GM23338 (cell line): ENCODE measurements at regions not wholly inside any gene's neighbourhood (a gene's known extent, or its start where the extent isn't known, plus 50 kb on each side); places are given as distances from the start of the nearest gene placed in this dataset.

Source experiments
- ATAC-seq: fragments of 200-7000 bp; cut with Tn5 transposase; 3 replicates; pipeline ENCODE4 v1.9.1; 2020
- DNase-seq: peaks from one replicate; pipeline ENCODE4 v3.0.0-alpha.2; 2015; ENCODE audit warnings: low spot score
- H2AFZ ChIP-seq: fragments of 200-600 bp; sonication (generic); 2 replicates; pipeline ENCODE4 v1.8.0; 2016; ENCODE audit warnings: antibody characterized with exemption, mild to moderate bottlenecking, moderate library complexity
- H3F3A ChIP-seq: fragments of 200-600 bp; sonication (generic); replicated peaks from 2 replicates; pipeline ENCODE4 v1.8.0; 2017; ENCODE audit warnings: antibody characterized with exemption, mixed run types, low read depth
- H3K27ac ChIP-seq: fragments of 200-600 bp; sonication (generic); 2 replicates; pipeline ENCODE4 v1.6.1; 2016; ENCODE audit warnings: low read depth
- H3K27me3 ChIP-seq: fragments of 200-600 bp; sonication (generic); 2 replicates; pipeline ENCODE4 v1.8.0; 2016; ENCODE audit warnings: mild to moderate bottlenecking, mixed run types, moderate library complexity; ENCODE audit not compliant: insufficient read depth
- H3K36me3 ChIP-seq: fragments of 200-600 bp; sonication (generic); 2 replicates; pipeline ENCODE4 v1.8.0; 2016; ENCODE audit warnings: mild to moderate bottlenecking; ENCODE audit not compliant: insufficient read depth
- H3K4me1 ChIP-seq: fragments of 200-600 bp; sonication (generic); 2 replicates; pipeline ENCODE4 v1.8.0; 2016; ENCODE audit warnings: mild to moderate bottlenecking, moderate library complexity; ENCODE audit not compliant: insufficient read depth
- H3K4me2 ChIP-seq: fragments of 200-600 bp; sonication (generic); 2 replicates; pipeline ENCODE4 v1.7.1; 2017; ENCODE audit warnings: mixed run types
- H3K4me3 ChIP-seq: fragments of 200-600 bp; sonication (generic); 2 replicates; pipeline ENCODE4 v1.6.1; 2016; ENCODE audit warnings: mixed run types
- H3K79me2 ChIP-seq: fragments of 200-600 bp; sonication (generic); replicated peaks from 2 replicates; pipeline ENCODE4 v1.8.0; 2017; ENCODE audit warnings: mild to moderate bottlenecking; ENCODE audit not compliant: insufficient read depth
- H3K9me2 ChIP-seq: fragments of 200-600 bp; sonication (generic); 2 replicates; pipeline ENCODE4 v1.8.0; 2017; ENCODE audit not compliant: insufficient read depth
- H4K20me1 ChIP-seq: fragments of 200-600 bp; sonication (generic); replicated peaks from 2 replicates; pipeline ENCODE4 v1.8.0; 2017; ENCODE audit warnings: mild to moderate bottlenecking; ENCODE audit not compliant: insufficient read depth
- H3K27ac Mint-ChIP-seq: 2 replicates; pipeline ENCODE4 v1.8.0; 2020; ENCODE audit warnings: inconsistent platforms, mild to moderate bottlenecking, moderate library complexity, mixed read lengths
- H3K27me3 Mint-ChIP-seq: 3 replicates; pipeline ENCODE4 v1.8.0; 2022; ENCODE audit warnings: low read depth, mild to moderate bottlenecking, moderate library complexity, mixed read lengths, inconsistent platforms; ENCODE audit not compliant: insufficient read depth, poor library complexity
- H3K36me3 Mint-ChIP-seq: 3 replicates; pipeline ENCODE4 v1.8.0; 2021; ENCODE audit warnings: low read depth, mild to moderate bottlenecking, inconsistent platforms, moderate library complexity, mixed read lengths
- H3K4me1 Mint-ChIP-seq: 3 replicates; pipeline ENCODE4 v1.8.0; 2020; ENCODE audit warnings: mild to moderate bottlenecking, inconsistent platforms, mixed read lengths
- H3K4me3 Mint-ChIP-seq: 3 replicates; pipeline ENCODE4 v1.8.0; 2021; ENCODE audit warnings: moderate library complexity, mild to moderate bottlenecking, inconsistent platforms, mixed read lengths
- H3K9me3 Mint-ChIP-seq: 3 replicates; pipeline ENCODE4 v1.8.0; 2020; ENCODE audit warnings: moderate library complexity, mild to moderate bottlenecking, inconsistent platforms, mixed read lengths
- CREB1 ChIP-seq: fragments of 250-450 bp; sonication (Bioruptor Pico); IDR thresholded peaks from 2 replicates; pipeline ENCODE4 v1.5.0; 2020; ENCODE audit warnings: low read depth, mild to moderate bottlenecking, moderate library complexity
- CTCF ChIP-seq, 2 experiments: fragments of 200-600 bp in 1 of 2; sonication (generic) in 1 of 2; conservative IDR thresholded peaks; 2 replicates each; pipeline versions ENCODE4 v1.5.1 to v1.6.1; 2016 to 2017; ENCODE audit warnings: antibody characterized with exemption in 2 of 2, low read depth in 2 of 2, mild to moderate bottlenecking in 2 of 2, moderate library complexity in 1 of 2
- ETS1 ChIP-seq: IDR thresholded peaks from 2 replicates; pipeline ENCODE4 v1.6.1; 2016; ENCODE audit warnings: antibody characterized with exemption
- EZH2 ChIP-seq: fragments of 200-600 bp; sonication (generic); IDR thresholded peaks from one replicate; pipeline ENCODE4 v1.8.0; 2017; ENCODE audit warnings: antibody characterized with exemption, mild to moderate bottlenecking, low read depth; ENCODE audit not compliant: unreplicated experiment
- NANOG ChIP-seq: IDR thresholded peaks from 2 replicates; pipeline ENCODE4 v1.6.1; 2016; ENCODE audit warnings: antibody characterized with exemption, borderline replicate concordance
- POLR2AphosphoS5 ChIP-seq: IDR thresholded peaks from 2 replicates; pipeline ENCODE4 v1.6.1; 2016; ENCODE audit warnings: antibody characterized with exemption, low read depth
- REST ChIP-seq: IDR thresholded peaks from one replicate; pipeline ENCODE4 v1.6.1; 2018; ENCODE audit warnings: antibody characterized with exemption; ENCODE audit not compliant: unreplicated experiment
- STAT1 ChIP-seq: IDR thresholded peaks from one replicate; pipeline ENCODE4 v1.6.1; 2016; ENCODE audit warnings: antibody characterized with exemption; ENCODE audit not compliant: unreplicated experiment
- ZNF114 ChIP-seq: fragments of 250-450 bp; sonication (Bioruptor Pico); IDR thresholded peaks from 2 replicates; pipeline ENCODE4 v1.5.0; 2020; ENCODE audit warnings: mild to moderate bottlenecking, moderate library complexity

GRCh38 chr7:25543210-25543609 is 314.9 kb upstream of the NPVF start:
- peaks cover 5% of the 10 kb centered on the region; the same call in 2 of the 3 replicates for H3K4me1 Mint-ChIP-seq
- H3K4me1 ChIP-seq = no peaks in the 10 kb centered on the region
- no peaks in the 10 kb centered on the region for H3K79me2 ChIP-seq
- no peaks in the 10 kb centered on the region for H3K36me3 Mint-ChIP-seq
- no peak for ATAC-seq
- no peaks in the 10 kb centered on the region for H4K20me1 ChIP-seq
- H3K4me2 ChIP-seq = no peak overlapping the region
- peaks cover 4% of the 10 kb centered on the region for H3K27me3 Mint-ChIP-seq
- H3K27me3 ChIP-seq = no peaks in the 10 kb centered on the region
- no peak overlapping the region for H3K4me3 ChIP-seq
- H3K27ac ChIP-seq = no peak overlapping the region
- no peak for TF ChIP-seq CTCF (conservative IDR thresholded peaks at IDR 0.05; ENCODE audit: low read depth in 2 of 2)
- TF ChIP-seq CREB1 (CRISPR knock-in tag) = no peak
- DNase-seq = no peak
- no peak overlapping the region for H3K4me3 Mint-ChIP-seq
- no peak overlapping the region for H3K27ac Mint-ChIP-seq
- no peaks in the 10 kb centered on the region for H3K36me3 ChIP-seq
- H2AFZ ChIP-seq = no peak overlapping the region
- H3K9me2 ChIP-seq = peaks cover 3% of the 10 kb centered on the region; the same call in 1 of the 2 replicates
- no peaks in the 10 kb centered on the region for H3K9me3 Mint-ChIP-seq
- no peaks in the 10 kb centered on the region for H3F3A ChIP-seq

- Histone ChIP-seq H2AFZ (no peak overlapping the region), H3K4me3 (no peak overlapping the region), H3K36me3 (no peaks in the 10 kb centered on the region), H3K9me2 (peaks cover 3% of the 10 kb centered on the region; the same call in 1 of the 2 replicates), H3K4me2 (no peak overlapping the region), H3F3A (no peaks in the 10 kb centered on the region), H3K27me3 (no peaks in the 10 kb centered on the region), H3K27ac (no peak overlapping the region), H4K20me1 (no peaks in the 10 kb centered on the region), H3K79me2 (no peaks in the 10 kb centered on the region), H3K4me1 (no peaks in the 10 kb centered on the region)
- H3K4me1 Mint-ChIP-seq = no peaks in the 10 kb centered on the region
- H3K9me3 Mint-ChIP-seq = no peaks in the 10 kb centered on the region
- peaks cover 4% of the 10 kb centered on the region for H3K27me3 Mint-ChIP-seq
- no peak for ATAC-seq
- DNase-seq = no peak
- no peak overlapping the region for H3K4me3 Mint-ChIP-seq
- H3K27ac Mint-ChIP-seq = no peak overlapping the region
- H3K36me3 Mint-ChIP-seq = no peaks in the 10 kb centered on the region
- TF ChIP-seq NANOG (no peak), STAT1 (no peak), ETS1 (no peak), ZNF114 (CRISPR knock-in tag) (no peak), REST (no peak), POLR2AphosphoS5 (no peak), EZH2 (no peak), CTCF (conservative IDR thresholded peaks at IDR 0.05; ENCODE audit: low read depth in 2 of 2) (no peak)
Measured at GRCh38 chr7:25543798-25544197, 315.5 kb upstream of the NPVF start.
